HG02938 (cell line): ENCODE measurements at regions not wholly inside any gene's neighbourhood (a gene's known extent, or its start where the extent isn't known, plus 50 kb on each side); places are given as distances from the start of the nearest gene placed in this dataset.

Source experiments
- ATAC-seq: cut with Tn5 transposase; IDR thresholded peaks from one replicate; pipeline ENCODE4 v1.9.1; 2021; ENCODE audit warnings: mild to moderate bottlenecking, moderate library complexity; ENCODE audit not compliant: unreplicated experiment

GRCh38 chr18:47550611-47551010 lies 299.2 kb upstream of the SKOR2 start:
- ATAC-seq, result no peak

GRCh38 chr18:47549021-47549540 lies 297.6 kb upstream of the SKOR2 start:
- no peak for ATAC-seq

- ATAC-seq, result no peak
Measured at GRCh38 chr18:47547539-47548202, 296.2 kb upstream of the SKOR2 start.

GRCh38 chr18:47545613-47546012 lies 294.2 kb upstream of the SKOR2 start:
- ATAC-seq, result no peak

GRCh38 chr18:47543080-47543479 lies 291.6 kb upstream of the SKOR2 start:
- ATAC-seq, result no peak

- no peak for ATAC-seq
Measured at GRCh38 chr18:47542551-47542950, 291.1 kb upstream of the SKOR2 start.

- ATAC-seq, result no peak
Measured at GRCh38 chr18:47531717-47532116, 280.3 kb upstream of the SKOR2 start.

- no peak for ATAC-seq
Measured at GRCh38 chr18:47530695-47531094, 279.2 kb upstream of the SKOR2 start.

GRCh38 chr18:47528343-47528742 lies 276.9 kb upstream of the SKOR2 start:
- no peak for ATAC-seq

- ATAC-seq, result no peak
Measured at GRCh38 chr18:47526147-47526546, 274.7 kb upstream of the SKOR2 start.

GRCh38 chr18:47522359-47522758 lies 270.9 kb upstream of the SKOR2 start:
- no peak for ATAC-seq

GRCh38 chr18:47520263-47520662 lies 268.8 kb upstream of the SKOR2 start:
- no peak for ATAC-seq

- ATAC-seq, result no peak
Measured at GRCh38 chr18:47519706-47520105, 268.2 kb upstream of the SKOR2 start.

- ATAC-seq, result no peak
Measured at GRCh38 chr18:47519277-47519676, 267.8 kb upstream of the SKOR2 start.

GRCh38 chr18:47513614-47514013 lies 262.2 kb upstream of the SKOR2 start:
- ATAC-seq, result no peak

- no peak for ATAC-seq
Measured at GRCh38 chr18:47512726-47513435, 261.4 kb upstream of the SKOR2 start.

- ATAC-seq, result no peak
Measured at GRCh38 chr18:47512056-47512455, 260.6 kb upstream of the SKOR2 start.

- ATAC-seq, result no peak
Measured at GRCh38 chr18:47510831-47511230, 259.4 kb upstream of the SKOR2 start.

- no peak for ATAC-seq
Measured at GRCh38 chr18:47507651-47508050, 256.2 kb upstream of the SKOR2 start.

GRCh38 chr18:47506897-47507296 lies 255.4 kb upstream of the SKOR2 start:
- no peak for ATAC-seq

- ATAC-seq, result no peak
Measured at GRCh38 chr18:47501946-47502345, 250.5 kb upstream of the SKOR2 start.

GRCh38 chr18:47500930-47501329 lies 249.5 kb upstream of the SKOR2 start:
- no peak for ATAC-seq
